Panc1 (cell line): ENCODE measurements at regions not wholly inside any gene's neighbourhood (a gene's known extent, or its start where the extent isn't known, plus 50 kb on each side); places are given as distances from the start of the nearest gene placed in this dataset.

Experiments used
- ATAC-seq: fragments of 200-7000 bp; cut with Tn5 transposase; 2 replicates; pipeline ENCODE4 v1.9.1; 2020; ENCODE audit warnings: mild to moderate bottlenecking, moderate library complexity
- BruUV-seq: library from RNA; stranded (reverse); fragments of 400-500 nt; replicated peaks from 2 replicates; lab custom pipeline; 2021; lab: Mats Ljungman, UMichigan
- CTCF ChIA-PET: fragments of 300-600 bp; sonication (Branson Sonifier 250); formaldehyde crosslinking; loops from one replicate; lab custom pipeline; 2022; ENCODE audit warnings: antibody characterized with exemption; lab: Charles Lee
- POLR2A ChIA-PET: fragments of 300-600 bp; sonication (Branson Sonifier 250); formaldehyde crosslinking; loops from one replicate; lab custom pipeline; 2022; ENCODE audit warnings: antibody characterized with exemption; lab: Charles Lee
- DNase-seq: peaks from one replicate; pipeline ENCODE4 v3.0.0-alpha.2; 2010; ENCODE audit warnings: low read depth, low spot score
- H3K27ac ChIP-seq: 2 replicates; pipeline ENCODE4 v1.5.1; 2011; ENCODE audit warnings: mild to moderate bottlenecking, low read length, inconsistent platforms
- H3K27me3 ChIP-seq: fragments of 200-500 bp; sonication (Bioruptor generic); 2 replicates; pipeline ENCODE4 v1.6.0; 2014; ENCODE audit warnings: low read length, inconsistent platforms; ENCODE audit not compliant: control insufficient read depth, insufficient read depth
- H3K36me3 ChIP-seq: fragments of 200-500 bp; sonication (Bioruptor generic); 2 replicates; pipeline ENCODE4 v1.5.1; 2014; ENCODE audit warnings: inconsistent platforms, mild to moderate bottlenecking, low read length, moderate library complexity; ENCODE audit not compliant: control insufficient read depth, insufficient read depth
- H3K4me1 ChIP-seq: 2 replicates; pipeline ENCODE4 v1.5.1; 2011; ENCODE audit warnings: inconsistent platforms, mild to moderate bottlenecking, low read length, moderate library complexity; ENCODE audit not compliant: control insufficient read depth, insufficient read depth
- H3K4me3 ChIP-seq, 2 experiments: 2 replicates each; pipeline ENCODE4 v1.5.1; 2011 to 2012; ENCODE audit warnings: low read depth in 2 of 2, low read length in 2 of 2, mild to moderate bottlenecking in 2 of 2, inconsistent platforms in 1 of 2, moderate library complexity in 1 of 2
- H3K9me3 ChIP-seq: fragments of 200-500 bp; sonication (Bioruptor generic); 2 replicates; pipeline ENCODE4 v1.5.1; 2014; ENCODE audit warnings: low read depth, mild to moderate bottlenecking, inconsistent platforms, low read length, moderate library complexity; ENCODE audit not compliant: control insufficient read depth, insufficient read depth
- POLR2AphosphoS5 ChIP-seq: IDR thresholded peaks from 2 replicates; pipeline ENCODE4 v1.6.1; 2012; ENCODE audit warnings: mild to moderate bottlenecking, low read depth, low read length, moderate library complexity
- SIN3A ChIP-seq: IDR thresholded peaks from 2 replicates; pipeline ENCODE4 v1.6.1; 2012; ENCODE audit warnings: low read depth, mild to moderate bottlenecking, low read length, moderate library complexity, borderline replicate concordance; ENCODE audit not compliant: insufficient read depth
- TCF7L2 ChIP-seq: IDR thresholded peaks from 2 replicates; pipeline ENCODE4 v1.6.1; 2011; ENCODE audit warnings: mild to moderate bottlenecking, low read depth, low read length, inconsistent platforms
- in situ Hi-C: cut with HindIII; loops from 2 replicates; pipeline ENCODE4 v1.10.0; 2016; ENCODE audit warnings: low sequenced_read_pairs, low pct_unique_long_range_greater_than_20kb
- intact Hi-C: fragments of 100-400 bp; cut with micrococcal nuclease; formaldehyde crosslinking; loops from one replicate; pipeline ENCODE4 v1.10.0; 2022; ENCODE audit not compliant: unreplicated experiment
- TF ChIP-seq, protein P1 (sequence below), 2 experiments: IDR thresholded peaks; 2 replicates each; pipeline ENCODE4 v1.6.1; 2011 to 2012; ENCODE audit warnings: low read depth in 2 of 2, control low read depth in 1 of 2, low read length in 1 of 2, mild to moderate bottlenecking in 1 of 2, moderate library complexity in 1 of 2; ENCODE audit not compliant: insufficient read depth in 1 of 2
- TF ChIP-seq, protein P2 (sequence below): fragments of 450-650 bp; IDR thresholded peaks from 2 replicates; pipeline ENCODE4 v1.5.1; 2017; ENCODE audit warnings: mild to moderate bottlenecking

DNA sequence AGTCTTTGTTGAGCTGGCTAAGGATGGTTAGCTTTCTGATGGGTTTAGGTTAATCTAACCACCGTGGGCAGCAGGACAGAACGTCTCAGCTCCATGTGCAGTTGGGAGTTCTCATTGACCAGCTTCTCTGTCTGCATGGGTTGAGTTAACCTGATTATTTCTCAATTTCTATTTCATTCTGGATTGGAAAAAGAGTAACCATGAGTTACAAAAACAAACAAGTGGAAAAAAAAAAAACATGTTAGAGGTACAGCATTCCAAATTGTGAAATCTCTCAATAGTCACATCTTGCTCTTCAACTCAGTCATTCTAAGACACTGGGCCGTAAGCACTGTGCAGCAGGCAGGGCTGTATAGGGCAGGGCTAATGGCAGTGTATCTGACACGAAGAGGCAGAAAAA, 343.7 kb upstream of the KLF4 start:
- DNase-seq: no peak
- intact Hi-C loops: no loop called here
- no peaks in the 10 kb centered on the region for H3K36me3 ChIP-seq
- TF ChIP-seq POLR2AphosphoS5: no peak
- no peak for TF ChIP-seq SIN3A
- no peak for TF ChIP-seq TCF7L2
- POLR2A ChIA-PET: no interaction called here
- no peaks in the 10 kb centered on the region for H3K9me3 ChIP-seq
- BruUV-seq: no TSS peak
- no peaks in the 10 kb centered on the region for H3K4me1 ChIP-seq
- in situ Hi-C loops: no loop called here
- H3K27ac ChIP-seq: no peak overlapping the region
- CTCF ChIA-PET: no interaction called here
- no peak for ATAC-seq
- no peaks in the 10 kb centered on the region for H3K27me3 ChIP-seq
- no peak overlapping the region for H3K4me3 ChIP-seq

DNA sequence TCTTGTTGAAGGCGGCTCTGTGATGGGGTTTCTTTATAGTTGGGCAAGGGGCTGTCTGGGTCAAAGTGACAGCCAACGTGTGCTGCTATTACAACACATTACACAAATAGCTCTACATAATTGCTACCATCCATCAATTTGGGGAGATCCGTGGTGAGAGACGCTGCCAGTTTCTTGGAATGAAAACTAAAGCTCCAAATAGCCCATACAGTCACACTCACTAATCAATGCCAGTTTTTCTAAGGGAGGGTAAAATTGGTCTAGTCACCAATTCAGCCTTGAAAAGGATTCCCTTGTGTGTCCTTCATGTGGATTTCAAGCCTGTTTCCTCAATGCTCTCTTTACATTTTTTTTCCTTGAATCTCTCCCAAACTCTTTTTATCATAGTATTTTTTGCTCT, 343.3 kb upstream of the KLF4 start:
- CTCF ChIA-PET: no interaction called here
- no TSS peak for BruUV-seq
- no peaks in the 10 kb centered on the region for H3K4me1 ChIP-seq
- ATAC-seq: no peak
- H3K4me3 ChIP-seq: no peak overlapping the region
- no peaks in the 10 kb centered on the region for H3K36me3 ChIP-seq
- no peak overlapping the region for H3K27ac ChIP-seq
- POLR2A ChIA-PET: no interaction called here
- in situ Hi-C loops (no loop called here), intact Hi-C loops (no loop called here)
- no peak for DNase-seq
- TF ChIP-seq POLR2AphosphoS5 (no peak), TCF7L2 (no peak), SIN3A (no peak)
- TF ChIP-seq, protein P1, sequence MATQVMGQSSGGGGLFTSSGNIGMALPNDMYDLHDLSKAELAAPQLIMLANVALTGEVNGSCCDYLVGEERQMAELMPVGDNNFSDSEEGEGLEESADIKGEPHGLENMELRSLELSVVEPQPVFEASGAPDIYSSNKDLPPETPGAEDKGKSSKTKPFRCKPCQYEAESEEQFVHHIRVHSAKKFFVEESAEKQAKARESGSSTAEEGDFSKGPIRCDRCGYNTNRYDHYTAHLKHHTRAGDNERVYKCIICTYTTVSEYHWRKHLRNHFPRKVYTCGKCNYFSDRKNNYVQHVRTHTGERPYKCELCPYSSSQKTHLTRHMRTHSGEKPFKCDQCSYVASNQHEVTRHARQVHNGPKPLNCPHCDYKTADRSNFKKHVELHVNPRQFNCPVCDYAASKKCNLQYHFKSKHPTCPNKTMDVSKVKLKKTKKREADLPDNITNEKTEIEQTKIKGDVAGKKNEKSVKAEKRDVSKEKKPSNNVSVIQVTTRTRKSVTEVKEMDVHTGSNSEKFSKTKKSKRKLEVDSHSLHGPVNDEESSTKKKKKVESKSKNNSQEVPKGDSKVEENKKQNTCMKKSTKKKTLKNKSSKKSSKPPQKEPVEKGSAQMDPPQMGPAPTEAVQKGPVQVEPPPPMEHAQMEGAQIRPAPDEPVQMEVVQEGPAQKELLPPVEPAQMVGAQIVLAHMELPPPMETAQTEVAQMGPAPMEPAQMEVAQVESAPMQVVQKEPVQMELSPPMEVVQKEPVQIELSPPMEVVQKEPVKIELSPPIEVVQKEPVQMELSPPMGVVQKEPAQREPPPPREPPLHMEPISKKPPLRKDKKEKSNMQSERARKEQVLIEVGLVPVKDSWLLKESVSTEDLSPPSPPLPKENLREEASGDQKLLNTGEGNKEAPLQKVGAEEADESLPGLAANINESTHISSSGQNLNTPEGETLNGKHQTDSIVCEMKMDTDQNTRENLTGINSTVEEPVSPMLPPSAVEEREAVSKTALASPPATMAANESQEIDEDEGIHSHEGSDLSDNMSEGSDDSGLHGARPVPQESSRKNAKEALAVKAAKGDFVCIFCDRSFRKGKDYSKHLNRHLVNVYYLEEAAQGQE (IDR thresholded peaks at IDR 0.05; ENCODE audit: insufficient read depth in 1 of 2, low read depth in 2 of 2, low read length in 1 of 2): no peak
- TF ChIP-seq, protein P2, sequence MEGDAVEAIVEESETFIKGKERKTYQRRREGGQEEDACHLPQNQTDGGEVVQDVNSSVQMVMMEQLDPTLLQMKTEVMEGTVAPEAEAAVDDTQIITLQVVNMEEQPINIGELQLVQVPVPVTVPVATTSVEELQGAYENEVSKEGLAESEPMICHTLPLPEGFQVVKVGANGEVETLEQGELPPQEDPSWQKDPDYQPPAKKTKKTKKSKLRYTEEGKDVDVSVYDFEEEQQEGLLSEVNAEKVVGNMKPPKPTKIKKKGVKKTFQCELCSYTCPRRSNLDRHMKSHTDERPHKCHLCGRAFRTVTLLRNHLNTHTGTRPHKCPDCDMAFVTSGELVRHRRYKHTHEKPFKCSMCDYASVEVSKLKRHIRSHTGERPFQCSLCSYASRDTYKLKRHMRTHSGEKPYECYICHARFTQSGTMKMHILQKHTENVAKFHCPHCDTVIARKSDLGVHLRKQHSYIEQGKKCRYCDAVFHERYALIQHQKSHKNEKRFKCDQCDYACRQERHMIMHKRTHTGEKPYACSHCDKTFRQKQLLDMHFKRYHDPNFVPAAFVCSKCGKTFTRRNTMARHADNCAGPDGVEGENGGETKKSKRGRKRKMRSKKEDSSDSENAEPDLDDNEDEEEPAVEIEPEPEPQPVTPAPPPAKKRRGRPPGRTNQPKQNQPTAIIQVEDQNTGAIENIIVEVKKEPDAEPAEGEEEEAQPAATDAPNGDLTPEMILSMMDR: no peak
- no peaks in the 10 kb centered on the region for H3K9me3 ChIP-seq
- H3K27me3 ChIP-seq: no peaks in the 10 kb centered on the region

DNA sequence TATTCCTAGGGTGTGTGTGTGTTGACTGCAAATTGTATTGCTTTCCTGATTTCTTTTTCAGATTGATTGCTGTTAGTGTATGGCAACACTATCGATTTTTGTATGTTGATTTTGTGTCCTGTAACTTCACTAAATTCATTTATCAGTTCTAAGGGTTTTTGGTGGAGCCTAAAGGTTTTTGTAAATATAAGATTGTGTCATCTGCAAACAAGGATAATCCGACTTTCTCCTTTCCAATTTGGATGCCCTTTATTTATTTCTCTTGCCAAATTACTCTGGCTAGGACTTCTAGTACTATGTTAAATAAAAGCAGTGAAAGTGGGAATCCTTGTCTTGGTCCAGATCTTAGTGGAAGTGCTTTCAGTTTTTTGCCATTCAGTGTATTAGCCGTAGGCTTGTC, 340.9 kb upstream of the KLF4 start:
- Histone ChIP-seq H3K27me3 (no peaks in the 10 kb centered on the region), H3K4me1 (no peaks in the 10 kb centered on the region), H3K27ac (no peak overlapping the region), H3K9me3 (no peaks in the 10 kb centered on the region), H3K36me3 (no peaks in the 10 kb centered on the region), H3K4me3 (no peak overlapping the region)
- TF ChIP-seq, protein P2: no peak
- TF ChIP-seq SIN3A (no peak), TCF7L2 (no peak), POLR2AphosphoS5 (no peak)
- TF ChIP-seq, protein P1 (IDR thresholded peaks at IDR 0.05; ENCODE audit: insufficient read depth in 1 of 2, low read depth in 2 of 2, low read length in 1 of 2): no peak
- intact Hi-C loops: no loop called here
- in situ Hi-C loops: no loop called here
- DNase-seq (no peak), ATAC-seq (no peak)
- ChIA-PET CTCF (no interaction called here), POLR2A (no interaction called here)
- no TSS peak for BruUV-seq
